DOHH2 (cell line): ENCODE measurements at regions not wholly inside any gene's neighbourhood (a gene's known extent, or its start where the extent isn't known, plus 50 kb on each side); places are given as distances from the start of the nearest gene placed in this dataset.

Experiments
- H3F3A ChIP-seq: fragments of 200-600 bp; sonication (generic), shearing (Covaris generic); 2 replicates; pipeline ENCODE4 v1.6.0; 2016; ENCODE audit warnings: antibody characterized with exemption, mild to moderate bottlenecking; ENCODE audit not compliant: control insufficient read depth, insufficient read depth
- H3K27ac ChIP-seq: fragments of 200-600 bp; sonication (generic); 2 replicates; pipeline ENCODE4 v1.5.1; 2014; ENCODE audit warnings: low read depth, mild to moderate bottlenecking, low read length, moderate library complexity
- H3K27me3 ChIP-seq: fragments of 200-600 bp; sonication (generic); 2 replicates; pipeline ENCODE4 v1.6.1; 2014; ENCODE audit warnings: mild to moderate bottlenecking, low read length, mixed read lengths; ENCODE audit not compliant: control insufficient read depth
- H3K36me3 ChIP-seq: fragments of 200-600 bp; sonication (generic); 2 replicates; pipeline ENCODE4 v1.6.1; 2014; ENCODE audit warnings: mild to moderate bottlenecking, low read length, moderate library complexity, mixed read lengths; ENCODE audit not compliant: control insufficient read depth
- H3K4me1 ChIP-seq: fragments of 200-600 bp; sonication (generic); 2 replicates; pipeline ENCODE4 v1.6.1; 2014; ENCODE audit warnings: mild to moderate bottlenecking, low read length, mixed read lengths; ENCODE audit not compliant: control insufficient read depth
- H3K4me2 ChIP-seq: fragments of 200-600 bp; sonication (generic); 2 replicates; pipeline ENCODE4 v1.6.0; 2014; ENCODE audit warnings: mild to moderate bottlenecking, low read length, moderate library complexity
- H3K4me3 ChIP-seq: fragments of 200-600 bp; sonication (generic); 2 replicates; pipeline ENCODE4 v1.5.1; 2014; ENCODE audit warnings: mild to moderate bottlenecking, low read length, mixed read lengths
- H3K79me2 ChIP-seq: fragments of 200-600 bp; sonication (generic); 2 replicates; pipeline ENCODE4 v1.6.1; 2014; ENCODE audit warnings: mild to moderate bottlenecking, low read length, mixed read lengths; ENCODE audit not compliant: control insufficient read depth
- H3K9me2 ChIP-seq: fragments of 200-600 bp; sonication (generic); replicated peaks from 2 replicates; pipeline ENCODE4 v1.6.1; 2014; ENCODE audit warnings: mild to moderate bottlenecking, low read length, mixed read lengths; ENCODE audit not compliant: control insufficient read depth
- H3K9me3 ChIP-seq: fragments of 200-600 bp; sonication (generic); 2 replicates; pipeline ENCODE4 v1.6.1; 2014; ENCODE audit warnings: antibody characterized with exemption, low read length, mixed read lengths; ENCODE audit not compliant: control insufficient read depth, insufficient read depth
- H4K20me1 ChIP-seq: fragments of 200-600 bp; sonication (generic); 2 replicates; pipeline ENCODE4 v1.6.0; 2014; ENCODE audit warnings: low read depth, mild to moderate bottlenecking, antibody characterized with exemption, low read length, moderate library complexity; ENCODE audit not compliant: control insufficient read depth, insufficient read depth
- EZH2phosphoT487 ChIP-seq: fragments of 200-600 bp; sonication (generic); IDR thresholded peaks from 2 replicates; pipeline ENCODE4 v1.6.1; 2017; ENCODE audit warnings: borderline replicate concordance, mild to moderate bottlenecking, antibody characterized with exemption, low read length, moderate library complexity, mixed read lengths
- TF ChIP-seq, protein P1 (sequence below): fragments of 200-600 bp; sonication (generic); IDR thresholded peaks from one replicate; pipeline ENCODE4 v1.5.1; 2014; ENCODE audit warnings: antibody characterized with exemption, mild to moderate bottlenecking, low read depth, low read length; ENCODE audit not compliant: poor library complexity, severe bottlenecking

DNA sequence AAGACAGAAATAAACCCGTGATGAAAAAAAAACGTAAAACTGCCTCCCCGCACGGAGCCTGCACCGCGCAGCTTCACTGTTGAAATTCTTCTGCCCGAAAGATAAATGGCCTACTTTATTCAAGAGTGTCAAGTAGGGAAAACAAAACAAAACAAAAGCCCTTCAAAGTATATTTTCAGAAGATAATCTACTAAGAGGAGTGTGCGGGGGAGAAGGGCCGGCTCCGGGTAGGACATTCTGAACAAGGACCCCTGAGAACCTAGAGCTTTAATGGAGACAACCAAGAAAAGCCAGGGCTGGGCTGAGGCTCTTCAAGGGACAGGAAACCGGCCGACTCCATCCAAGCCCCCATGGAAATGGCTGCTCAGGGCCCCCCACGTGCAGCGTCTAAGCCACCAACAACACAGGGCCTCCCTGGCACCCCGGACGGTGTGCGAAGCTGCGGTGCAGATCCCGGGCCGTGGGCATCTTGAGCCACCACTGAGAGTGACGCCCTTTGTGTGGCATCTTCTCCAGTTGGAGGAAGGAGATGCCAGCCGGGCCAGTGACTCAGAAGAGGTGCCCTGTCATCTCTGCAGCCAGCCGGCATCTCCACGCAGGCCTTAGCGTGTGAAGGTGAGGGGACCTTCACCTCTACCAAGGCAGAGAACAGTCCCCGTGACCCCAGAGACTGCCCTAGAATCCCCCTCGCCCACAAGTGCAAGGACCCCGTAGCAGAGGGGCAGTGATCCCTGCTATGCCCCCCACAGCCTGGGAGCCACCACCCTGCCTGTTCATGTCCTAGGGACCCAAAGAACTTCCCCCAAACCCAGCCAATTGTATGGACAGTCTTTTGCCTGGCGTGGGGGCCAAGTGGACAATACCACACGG lies 250.8 kb downstream of the C16orf95 start:
- H3F3A ChIP-seq: peaks cover 29% of the 10 kb centered on the region
- 0 out of 2 replicates have a peak, but pooled peaks cover 2% of the 10 kb centered on the region for H3K79me2 ChIP-seq
- no peaks in the 10 kb centered on the region for H3K9me2 ChIP-seq
- H3K4me1 ChIP-seq: peaks cover 53% of the 10 kb centered on the region
- H3K27me3 ChIP-seq: no peaks in the 10 kb centered on the region
- H3K9me3 ChIP-seq: no peaks in the 10 kb centered on the region
- peak overlapping the region; percentile 77 for H3K4me3 ChIP-seq
- no peaks in the 10 kb centered on the region for H3K36me3 ChIP-seq
- no peaks in the 10 kb centered on the region for H4K20me1 ChIP-seq
- H3K4me2 ChIP-seq: peak overlapping the region; percentile 95
- H3K27ac ChIP-seq: peak overlapping the region; percentile 90
- TF ChIP-seq, protein P1, sequence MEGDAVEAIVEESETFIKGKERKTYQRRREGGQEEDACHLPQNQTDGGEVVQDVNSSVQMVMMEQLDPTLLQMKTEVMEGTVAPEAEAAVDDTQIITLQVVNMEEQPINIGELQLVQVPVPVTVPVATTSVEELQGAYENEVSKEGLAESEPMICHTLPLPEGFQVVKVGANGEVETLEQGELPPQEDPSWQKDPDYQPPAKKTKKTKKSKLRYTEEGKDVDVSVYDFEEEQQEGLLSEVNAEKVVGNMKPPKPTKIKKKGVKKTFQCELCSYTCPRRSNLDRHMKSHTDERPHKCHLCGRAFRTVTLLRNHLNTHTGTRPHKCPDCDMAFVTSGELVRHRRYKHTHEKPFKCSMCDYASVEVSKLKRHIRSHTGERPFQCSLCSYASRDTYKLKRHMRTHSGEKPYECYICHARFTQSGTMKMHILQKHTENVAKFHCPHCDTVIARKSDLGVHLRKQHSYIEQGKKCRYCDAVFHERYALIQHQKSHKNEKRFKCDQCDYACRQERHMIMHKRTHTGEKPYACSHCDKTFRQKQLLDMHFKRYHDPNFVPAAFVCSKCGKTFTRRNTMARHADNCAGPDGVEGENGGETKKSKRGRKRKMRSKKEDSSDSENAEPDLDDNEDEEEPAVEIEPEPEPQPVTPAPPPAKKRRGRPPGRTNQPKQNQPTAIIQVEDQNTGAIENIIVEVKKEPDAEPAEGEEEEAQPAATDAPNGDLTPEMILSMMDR: no peak
- TF ChIP-seq EZH2phosphoT487: no peak

DNA sequence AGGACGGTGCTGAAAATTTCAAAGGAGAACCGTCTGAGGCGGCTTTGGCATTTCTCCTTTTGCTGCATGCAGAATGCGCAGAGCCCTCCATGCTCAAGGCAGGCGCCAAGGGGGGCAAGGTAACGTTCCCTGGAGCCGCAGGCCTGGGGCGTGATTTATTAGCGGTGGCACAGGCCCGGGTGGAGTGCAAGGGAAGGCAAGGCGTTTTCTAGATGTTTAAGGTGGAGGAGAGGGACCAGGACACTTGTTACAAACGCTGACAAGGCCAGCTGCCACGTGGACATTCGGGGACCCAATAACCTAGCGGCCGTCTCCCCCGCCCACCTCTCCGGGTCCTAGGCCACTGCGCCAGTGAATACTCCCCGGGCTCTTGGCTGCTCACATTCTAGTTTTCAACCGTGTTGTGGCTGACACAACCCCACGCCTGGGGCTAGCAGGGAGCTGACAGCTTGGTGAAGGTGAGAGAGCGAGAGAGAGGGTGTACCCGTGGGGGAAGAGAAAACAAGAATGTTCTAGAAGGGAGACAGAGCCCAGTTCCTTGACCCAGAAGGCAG lies 250.1 kb downstream of the C16orf95 start:
- H3K27ac ChIP-seq: no peak overlapping the region
- no peaks in the 10 kb centered on the region for H3K9me2 ChIP-seq
- H3K9me3 ChIP-seq: no peaks in the 10 kb centered on the region
- no peak for TF ChIP-seq EZH2phosphoT487
- TF ChIP-seq, protein P1: no peak
- H3K4me2 ChIP-seq: no peak overlapping the region
- H3F3A ChIP-seq: peaks cover 26% of the 10 kb centered on the region
- no peaks in the 10 kb centered on the region for H3K36me3 ChIP-seq
- no peak overlapping the region for H3K4me3 ChIP-seq
- 0 out of 2 replicates have a peak, but pooled peaks cover 2% of the 10 kb centered on the region for H3K79me2 ChIP-seq
- no peaks in the 10 kb centered on the region for H3K27me3 ChIP-seq
- no peaks in the 10 kb centered on the region for H4K20me1 ChIP-seq
- H3K4me1 ChIP-seq: peaks cover 50% of the 10 kb centered on the region

DNA sequence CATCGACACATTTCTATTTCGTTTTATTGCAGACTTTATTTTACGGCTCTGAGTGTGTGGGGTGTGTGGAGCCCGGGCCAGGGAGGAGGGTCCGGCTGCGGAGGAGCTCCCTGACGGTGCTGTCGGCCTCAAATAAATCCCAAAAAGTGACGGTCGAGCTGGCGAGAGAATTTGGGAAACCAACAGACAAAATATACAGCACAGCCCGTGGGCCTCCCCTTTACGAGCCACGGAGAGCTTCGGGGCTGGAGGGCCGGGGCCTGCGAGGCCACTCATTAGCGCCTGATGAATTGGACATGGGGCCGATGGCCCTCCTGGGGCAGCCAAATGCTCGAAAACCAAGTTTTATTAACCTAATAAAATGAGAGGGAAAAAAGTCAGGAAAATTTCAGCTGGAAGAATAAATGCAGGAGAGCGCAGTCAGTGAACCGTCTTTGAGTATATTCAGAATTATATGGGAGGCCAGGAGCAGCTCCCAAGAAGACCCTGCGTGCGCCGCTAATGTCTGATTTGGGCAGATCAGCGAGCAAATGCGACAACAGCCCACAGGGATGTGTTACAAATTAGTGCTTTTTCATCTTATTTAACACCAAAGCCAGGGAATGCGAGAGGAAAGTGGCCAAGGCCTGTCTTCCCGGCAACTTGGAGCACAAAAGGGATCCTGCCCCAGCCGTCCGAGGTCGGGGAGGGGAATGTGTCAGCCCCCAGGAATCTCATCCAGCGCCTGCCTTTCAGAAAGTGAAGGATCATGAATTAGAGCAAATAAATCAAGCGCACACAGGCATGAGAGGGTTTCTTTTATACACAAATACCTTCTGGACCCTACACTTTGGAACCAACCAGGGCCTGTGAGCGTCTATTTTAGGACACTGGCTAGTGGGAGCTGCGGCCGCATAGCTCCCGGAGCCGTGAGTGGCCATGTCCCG lies 249.1 kb downstream of the C16orf95 start:
- H3F3A ChIP-seq: peaks cover 26% of the 10 kb centered on the region
- no peak overlapping the region for H3K4me2 ChIP-seq
- H3K4me1 ChIP-seq: peaks cover 43% of the 10 kb centered on the region
- no peaks in the 10 kb centered on the region for H4K20me1 ChIP-seq
- no peaks in the 10 kb centered on the region; the same call in 1 of the 2 replicates for H3K79me2 ChIP-seq
- no peak overlapping the region for H3K4me3 ChIP-seq
- H3K9me3 ChIP-seq: no peaks in the 10 kb centered on the region
- TF ChIP-seq EZH2phosphoT487: no peak
- TF ChIP-seq, protein P1: no peak
- H3K36me3 ChIP-seq: no peaks in the 10 kb centered on the region
- no peak overlapping the region for H3K27ac ChIP-seq
- H3K27me3 ChIP-seq: no peaks in the 10 kb centered on the region
- no peaks in the 10 kb centered on the region for H3K9me2 ChIP-seq
